ENCODE measurements at regions not wholly inside any gene's neighbourhood (a gene's known extent, or its start where the extent isn't known, plus 50 kb on each side); places are given as distances from the start of the nearest gene placed in this dataset.

- no peak for TF ChIP-seq JUN (IDR thresholded peaks at IDR 0.05; ENCODE audit: low read depth, low read length)
Measured at GRCh38 chr14:54226103-54226502, 170.7 kb upstream of the CDKN3 start (continued).

- ChIA-PET POLR2A (ENCODE audit: partially characterized antibody) (no interaction called here), CTCF (ENCODE audit: partially characterized antibody) (no interaction called here)
- Histone ChIP-seq H2AFZ (ENCODE audit: low read length) (no peak overlapping the region), H4K5ac (ENCODE audit: insufficient read length, low read depth, low read length) (no peak overlapping the region), H3K4me3 (ENCODE audit: extremely low read depth in 1 of 4, insufficient read depth in 2 of 4, low read depth in 3 of 4, low read length in 4 of 4) (no peak overlapping the region), H3K4me2 (ENCODE audit: insufficient read depth in 1 of 2, low read depth in 2 of 2, low read length in 2 of 2) (no peak overlapping the region), H3K27me3 (replicated peaks in 1 of 4; ENCODE audit: control insufficient read depth in 3 of 4, extremely low read depth in 1 of 4, insufficient read depth in 3 of 4, low read length in 3 of 4) (peaks cover 2 to 5% (median 4%) of the 10 kb centered on the region in 4 experiments; a peak in 5 of 7 replicates), H2BK15ac (ENCODE audit: low read length) (no peak overlapping the region), H3K36me3 (ENCODE audit: control insufficient read depth in 2 of 4, insufficient read depth in 4 of 4, low read length in 3 of 4) (no peaks in the 10 kb centered on the region), H2AK5ac (ENCODE audit: low read depth, low read length) (no peak overlapping the region), H2BK20ac (ENCODE audit: low read length) (no peak overlapping the region), H2BK120ac (replicated peaks; ENCODE audit: low read depth, low read length) (no peak overlapping the region), H3K4me1 (replicated peaks in 1 of 4; ENCODE audit: control insufficient read depth in 3 of 4, insufficient read depth in 4 of 4, low read length in 3 of 4) (peaks cover 0 to 6% (median 2%) of the 10 kb centered on the region in 4 experiments; a peak in 4 of 7 replicates), H2BK5ac (ENCODE audit: low read depth, low read length) (no peak overlapping the region), H3K18ac (ENCODE audit: extremely low read depth, low read length) (no peak overlapping the region), H3K9ac (replicated peaks in 1 of 4; ENCODE audit: extremely low read depth in 1 of 4, low read depth in 3 of 4, low read length in 3 of 4) (no peak overlapping the region), H3K27ac (ENCODE audit: low read depth, low read length) (no peak overlapping the region), H3K79me1 (ENCODE audit: low read depth, low read length) (no peaks in the 10 kb centered on the region), H2BK12ac (ENCODE audit: low read depth, low read length) (no peak overlapping the region), H3K23ac (ENCODE audit: insufficient read length) (no peak overlapping the region), H3K23me2 (ENCODE audit: low read depth, low read length) (no peaks in the 10 kb centered on the region), H3K9me3 (ENCODE audit: insufficient read depth in 2 of 2, low read depth in 1 of 2, low read length in 1 of 2) (no peaks in the 10 kb centered on the region), H3K56ac (replicated peaks; ENCODE audit: insufficient read length, low read depth, low read length) (no peak overlapping the region), H4K8ac (ENCODE audit: extremely low read depth, insufficient read depth, low read length) (no peak overlapping the region), H3K79me2 (ENCODE audit: control insufficient read depth in 1 of 2, insufficient read depth in 2 of 2, low read length in 2 of 2) (no peaks in the 10 kb centered on the region), H3K4ac (replicated peaks; ENCODE audit: insufficient read length, low read depth, low read length) (no peak overlapping the region), H4K91ac (replicated peaks; ENCODE audit: insufficient read length, low read length) (no peak overlapping the region), H4K20me1 (replicated peaks in 1 of 2; ENCODE audit: control insufficient read depth in 1 of 2, insufficient read depth in 2 of 2, low read length in 2 of 2) (no peaks in the 10 kb centered on the region), H3K14ac (ENCODE audit: insufficient read length) (no peak overlapping the region)
- WGBS, 2 experiments (ENCODE audit: extremely low coverage in 1 of 2, insufficient coverage in 1 of 2, insufficient read length in 1 of 2, insufficient replicate concordance in 2 of 2, low coverage in 1 of 2, low lambda C conversion rate in 2 of 2, missing lambda C conversion rate in 1 of 2), result 86% methylated on average over 2 of the region's 2 CpGs; no CpG with 5 or more reads in 1 of the 2 experiments
- FAIRE-seq (no peak), DNase-seq (ENCODE audit: low read depth in 1 of 2, low spot score in 2 of 2) (no peak)
- TF ChIP-seq TCF12 (IDR thresholded peaks at IDR 0.05; ENCODE audit: low read depth, low read length) (no peak), RXRA (IDR thresholded peaks at IDR 0.05; ENCODE audit: insufficient read depth, low read depth, low read length) (no peak), NRF1 (IDR thresholded peaks at IDR 0.05; ENCODE audit: low read depth, low read length) (no peak), HDAC6 (IDR thresholded peaks at IDR 0.05; ENCODE audit: low read depth, low read length) (no peak), GTF2F1 (IDR thresholded peaks at IDR 0.05; ENCODE audit: borderline replicate concordance, low read depth, low read length) (no peak), RNF2 (IDR thresholded peaks at IDR 0.05; ENCODE audit: borderline replicate concordance, low read depth, low read length, missing control alignments, poor library complexity, severe bottlenecking) (no peak), TBP (IDR thresholded peaks at IDR 0.05; ENCODE audit: low read depth, low read length) (no peak), ATF2 (IDR thresholded peaks at IDR 0.05; ENCODE audit: low read length) (no peak), TAF1 (IDR thresholded peaks at IDR 0.05; ENCODE audit: low read depth, low read length) (no peak), ZNF274 (IDR thresholded peaks at IDR 0.05; ENCODE audit: borderline replicate concordance, extremely low read depth, low read length) (no peak)
Measured at GRCh38 chr14:54226558-54226957, 170.2 kb upstream of the CDKN3 start.
